GM19452 (cell line): ENCODE measurements at regions not wholly inside any gene's neighbourhood (a gene's known extent, or its start where the extent isn't known, plus 50 kb on each side); places are given as distances from the start of the nearest gene placed in this dataset.
"Not testable (repeated sequence)": the region's sequence is repeated elsewhere in the genome, so short reads cannot be mapped to it uniquely, and the experiment has no call there.

Source experiments
- ATAC-seq: cut with Tn5 transposase; IDR thresholded peaks from one replicate; pipeline ENCODE4 v1.9.1; 2021; ENCODE audit not compliant: unreplicated experiment

GRCh38 chr3:176873261-176873660 is 324.0 kb downstream of the TBL1XR1 start:
- ATAC-seq = no peak

GRCh38 chr3:176872771-176873209 is 324.5 kb downstream of the TBL1XR1 start:
- peak; percentile 96 for ATAC-seq

GRCh38 chr3:176870451-176870850 is 326.8 kb downstream of the TBL1XR1 start:
- no peak for ATAC-seq

GRCh38 chr3:176867681-176868663 is 329.3 kb downstream of the TBL1XR1 start:
- no peak for ATAC-seq

GRCh38 chr3:176861137-176861536 is 336.1 kb downstream of the TBL1XR1 start:
- no peak for ATAC-seq

- ATAC-seq = no peak
Measured at GRCh38 chr3:176856721-176857120, 340.6 kb downstream of the TBL1XR1 start.

- no peak for ATAC-seq
Measured at GRCh38 chr3:176855901-176856486, 341.3 kb downstream of the TBL1XR1 start.

- ATAC-seq = no peak
Measured at GRCh38 chr3:176855213-176855612, 342.1 kb downstream of the TBL1XR1 start.

GRCh38 chr3:176850498-176850897 is 346.8 kb downstream of the TBL1XR1 start:
- ATAC-seq = no peak

- ATAC-seq = no peak
Measured at GRCh38 chr3:176848431-176849214, 348.7 kb downstream of the TBL1XR1 start.

- ATAC-seq = no peak
Measured at GRCh38 chr3:176842914-176843313, 354.4 kb downstream of the TBL1XR1 start.

GRCh38 chr3:176840641-176841286 is 356.5 kb downstream of the TBL1XR1 start:
- ATAC-seq = no peak

GRCh38 chr3:176839901-176840300 is 357.4 kb downstream of the TBL1XR1 start:
- ATAC-seq = no peak

GRCh38 chr3:176839466-176839865 is 357.8 kb downstream of the TBL1XR1 start:
- no peak for ATAC-seq

- not testable (repeated sequence) for ATAC-seq
Measured at GRCh38 chr3:176827244-176827643, 370.0 kb downstream of the TBL1XR1 start.

- ATAC-seq = no peak
Measured at GRCh38 chr3:176824811-176825210, 372.5 kb downstream of the TBL1XR1 start.

GRCh38 chr3:176820764-176821163 is 376.5 kb downstream of the TBL1XR1 start:
- no peak for ATAC-seq

GRCh38 chr3:176816937-176817336 is 380.3 kb downstream of the TBL1XR1 start:
- no peak for ATAC-seq

GRCh38 chr3:176814285-176814684 is 383.0 kb downstream of the TBL1XR1 start:
- ATAC-seq = peak; percentile 91

GRCh38 chr3:176807938-176808337 is 389.3 kb downstream of the TBL1XR1 start:
- ATAC-seq = no peak

GRCh38 chr3:176799675-176800074 is 397.6 kb downstream of the TBL1XR1 start:
- no peak for ATAC-seq
